ENCODE measurements at regions not wholly inside any gene's neighbourhood (a gene's known extent, or its start where the extent isn't known, plus 50 kb on each side); places are given as distances from the start of the nearest gene placed in this dataset.
A peak's percentile ranks its signal among the peaks of the same experiment; 100 is the strongest.
"Not testable (repeated sequence)": the region's sequence is repeated elsewhere in the genome, so short reads cannot be mapped to it uniquely, and the experiment has no call there.

DNA sequence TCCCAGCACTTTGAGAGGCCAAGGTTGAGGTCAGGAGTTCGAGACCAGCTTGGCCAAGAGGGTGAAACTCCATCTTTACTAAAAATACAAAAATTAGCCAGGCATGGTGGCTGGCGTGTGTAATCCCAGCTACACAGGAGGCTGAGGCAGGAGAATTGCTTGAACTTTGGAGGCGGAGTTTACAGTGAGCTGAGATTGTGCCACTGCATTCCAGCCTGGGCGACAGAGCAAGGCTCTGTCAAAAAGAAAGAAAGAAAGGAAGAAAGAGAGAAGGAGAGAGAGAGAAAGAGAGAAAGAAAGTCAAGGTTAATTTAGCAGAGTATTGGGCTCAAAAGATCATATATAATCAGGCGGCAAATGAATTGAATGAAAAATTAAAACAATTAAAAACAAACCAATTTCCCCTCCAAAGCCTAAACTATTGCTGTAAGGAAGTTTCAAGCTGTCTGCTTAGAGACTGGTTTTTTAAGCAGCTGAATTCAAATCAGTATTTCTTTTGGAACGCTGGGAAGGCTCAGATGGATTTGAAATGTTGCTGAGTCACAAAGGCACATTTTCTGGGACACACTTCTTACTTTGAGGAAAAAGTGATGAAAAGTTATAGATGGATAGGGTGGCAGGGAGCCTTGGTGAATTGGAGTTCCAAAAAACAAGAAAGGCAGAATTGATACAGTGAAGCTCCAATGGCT lies 81.3 kb upstream of the BHLHE40 start:
- no peak for DNase-seq (ENCODE audit: low read depth in 2 of 2)

DNA sequence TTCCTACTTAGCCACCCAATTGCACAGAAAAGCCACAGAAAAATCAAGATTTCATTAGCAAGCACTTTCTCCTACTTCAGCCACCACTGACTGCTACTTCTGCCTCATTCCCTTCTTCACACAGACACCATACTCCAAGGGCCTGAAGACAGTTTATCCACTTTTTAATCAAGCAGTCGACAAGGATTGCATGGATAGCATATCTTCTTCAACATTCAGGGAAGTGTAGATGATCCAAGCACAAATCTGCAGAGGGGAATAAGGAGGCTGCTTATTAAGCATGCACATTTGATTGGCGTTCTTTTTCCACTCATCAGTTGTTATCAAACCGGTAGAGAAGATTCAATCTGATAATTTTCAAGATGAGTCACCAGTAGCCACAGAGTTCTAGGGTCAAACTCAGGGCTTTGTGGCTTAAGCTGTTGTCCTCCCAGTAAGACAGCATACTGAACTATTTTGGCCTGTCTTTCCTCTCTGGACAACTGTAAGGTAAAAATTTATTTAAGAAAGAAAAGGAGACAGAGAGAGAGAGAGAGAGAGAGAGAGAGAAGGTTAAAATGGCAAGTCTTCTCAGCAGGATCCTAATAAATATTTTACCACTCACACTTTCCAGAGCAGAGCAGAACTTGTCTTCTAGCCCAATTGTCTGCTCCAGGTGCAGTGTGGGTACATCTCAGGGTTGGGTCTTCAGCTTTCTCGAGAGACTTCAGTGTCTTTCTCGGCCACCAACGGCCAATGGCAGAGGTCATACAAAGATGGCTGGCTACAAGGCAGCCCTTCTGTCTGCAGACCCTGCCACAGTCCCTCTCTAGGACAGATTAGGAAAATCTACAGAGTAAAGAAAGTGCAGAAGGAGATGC lies 80.6 kb upstream of the BHLHE40 start:
- peak in 1 of 2 donors; percentile 41 for DNase-seq (ENCODE audit: low read depth in 2 of 2)

DNA sequence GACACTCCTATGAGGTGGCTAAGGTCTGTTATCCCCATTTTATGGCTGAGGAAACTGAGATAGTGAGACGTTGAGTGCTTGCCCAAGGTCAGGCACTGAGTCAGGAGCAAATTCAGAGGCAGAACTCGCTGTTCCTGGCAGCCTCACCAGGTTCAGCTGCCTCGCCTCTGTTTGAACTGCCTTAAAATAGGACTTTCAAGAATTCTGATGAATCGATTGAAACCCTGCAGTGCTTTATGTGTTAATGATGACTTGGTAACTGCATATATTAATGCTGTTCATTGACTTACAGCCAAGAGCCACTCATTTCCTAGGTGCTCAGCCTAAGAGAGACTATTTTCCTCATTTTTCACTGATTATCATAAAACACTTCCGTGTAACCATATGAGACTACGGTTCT lies 79.5 kb upstream of the BHLHE40 start:
- no peak for DNase-seq (ENCODE audit: low read depth in 2 of 2)

DNA sequence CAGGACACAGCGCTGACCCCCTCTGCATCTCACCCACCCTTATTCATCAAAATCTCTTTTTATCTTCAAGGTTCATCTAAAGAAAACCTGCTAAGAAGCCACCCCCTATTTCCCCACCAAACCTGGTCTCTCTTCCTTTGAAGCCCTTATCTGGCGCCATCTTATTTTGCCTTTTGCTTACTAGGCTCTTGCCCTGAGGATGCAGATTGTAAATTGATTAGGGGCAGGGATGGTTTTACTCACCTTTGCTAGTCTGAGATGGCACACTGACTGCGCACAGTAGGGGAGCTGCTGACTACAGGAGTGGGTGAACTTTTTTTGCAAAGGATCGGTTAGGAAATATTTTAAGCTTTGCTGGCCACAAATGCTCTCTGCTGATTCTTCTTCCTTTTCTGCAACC lies 78.9 kb upstream of the BHLHE40 start:
- no peak for DNase-seq (ENCODE audit: low read depth in 2 of 2)

DNA sequence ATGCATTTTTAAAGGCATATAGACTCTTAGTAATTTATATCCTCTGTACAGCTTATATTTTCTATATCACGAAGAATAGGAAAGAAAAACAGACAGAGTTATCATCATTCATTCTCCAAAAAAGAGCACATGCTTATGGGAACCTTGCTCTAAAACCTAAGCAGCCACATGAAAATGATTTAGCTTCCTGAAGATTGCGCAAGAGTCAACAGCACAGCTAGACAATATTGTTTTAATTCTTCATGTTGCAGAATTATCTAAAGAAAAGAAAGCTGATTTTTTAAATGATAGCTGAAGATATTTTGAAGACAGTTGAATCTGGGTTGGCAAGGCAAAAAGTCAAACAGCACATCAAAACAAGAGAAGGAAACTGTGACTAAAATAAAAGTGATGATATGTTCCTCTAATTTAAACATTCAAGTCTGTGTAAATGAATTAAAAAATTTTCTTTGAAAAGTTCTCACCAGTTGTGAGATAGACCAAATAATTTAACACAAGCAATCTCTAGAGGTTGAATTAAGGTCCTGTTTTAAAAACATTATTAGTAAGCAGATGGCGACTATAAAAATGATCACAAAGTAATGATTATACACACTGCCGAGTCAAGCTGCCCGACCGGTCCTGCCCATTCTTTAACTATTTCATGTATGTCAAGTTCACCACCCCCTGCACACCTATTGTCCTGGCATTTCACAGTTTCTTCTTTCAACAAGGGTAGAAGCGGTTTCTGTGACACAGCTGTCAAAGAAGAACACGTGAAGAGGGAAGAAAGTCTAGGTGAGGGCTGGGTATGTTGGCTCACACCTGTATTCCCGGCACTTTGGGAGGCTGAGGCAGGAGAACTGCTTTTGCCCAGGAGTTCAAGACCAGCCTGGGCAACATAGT lies 74.2 kb upstream of the BHLHE40 start:
- DNase-seq (ENCODE audit: low read depth in 2 of 2) = peak; percentile 23 to 46

DNA sequence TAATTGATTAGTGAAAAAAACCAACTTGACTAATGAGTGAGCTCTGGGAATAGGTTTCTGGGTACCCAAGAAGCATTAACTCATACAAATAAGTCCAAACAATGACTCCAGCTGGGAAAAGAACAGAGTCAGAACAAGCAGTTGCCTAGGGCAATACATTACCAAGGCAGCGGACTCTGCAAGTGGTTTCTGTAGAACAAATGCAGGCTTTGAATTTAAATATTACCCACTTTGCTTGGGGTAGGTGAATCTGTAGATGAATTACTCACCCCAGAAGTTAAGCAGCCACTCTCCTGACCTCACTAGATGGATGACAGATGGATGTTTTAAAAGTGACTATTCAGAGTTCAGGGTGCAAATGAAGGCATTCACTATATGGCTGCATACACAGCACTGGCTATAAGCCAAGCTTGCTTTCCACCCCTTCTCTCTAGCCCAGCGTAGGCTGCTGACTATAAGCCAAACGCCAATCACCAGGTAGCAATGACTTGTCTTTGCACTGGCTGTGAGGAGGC lies 73.1 kb upstream of the BHLHE40 start:
- peak in 1 of 2 donors; percentile 34 for DNase-seq (ENCODE audit: low read depth in 2 of 2)

DNA sequence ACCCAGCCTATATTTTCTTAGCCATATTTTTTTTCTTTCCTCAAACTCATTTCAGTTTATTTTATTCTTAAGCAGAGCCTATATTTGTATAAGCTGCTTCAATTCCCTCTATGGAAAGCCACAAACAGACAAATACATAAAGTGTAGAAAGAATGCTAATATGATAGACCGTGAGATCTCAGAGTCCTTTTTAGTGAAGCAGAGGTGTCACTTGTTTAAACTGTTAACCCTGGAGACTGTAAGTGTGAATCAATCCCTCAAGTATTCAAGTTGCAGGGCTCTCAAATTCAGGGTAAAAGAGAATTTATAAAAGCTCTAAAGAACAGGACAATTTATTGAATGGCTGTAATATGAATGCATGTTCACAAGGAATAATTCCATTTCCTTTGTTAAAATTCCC lies 72.2 kb upstream of the BHLHE40 start:
- no peak for DNase-seq (ENCODE audit: low read depth in 2 of 2)

DNA sequence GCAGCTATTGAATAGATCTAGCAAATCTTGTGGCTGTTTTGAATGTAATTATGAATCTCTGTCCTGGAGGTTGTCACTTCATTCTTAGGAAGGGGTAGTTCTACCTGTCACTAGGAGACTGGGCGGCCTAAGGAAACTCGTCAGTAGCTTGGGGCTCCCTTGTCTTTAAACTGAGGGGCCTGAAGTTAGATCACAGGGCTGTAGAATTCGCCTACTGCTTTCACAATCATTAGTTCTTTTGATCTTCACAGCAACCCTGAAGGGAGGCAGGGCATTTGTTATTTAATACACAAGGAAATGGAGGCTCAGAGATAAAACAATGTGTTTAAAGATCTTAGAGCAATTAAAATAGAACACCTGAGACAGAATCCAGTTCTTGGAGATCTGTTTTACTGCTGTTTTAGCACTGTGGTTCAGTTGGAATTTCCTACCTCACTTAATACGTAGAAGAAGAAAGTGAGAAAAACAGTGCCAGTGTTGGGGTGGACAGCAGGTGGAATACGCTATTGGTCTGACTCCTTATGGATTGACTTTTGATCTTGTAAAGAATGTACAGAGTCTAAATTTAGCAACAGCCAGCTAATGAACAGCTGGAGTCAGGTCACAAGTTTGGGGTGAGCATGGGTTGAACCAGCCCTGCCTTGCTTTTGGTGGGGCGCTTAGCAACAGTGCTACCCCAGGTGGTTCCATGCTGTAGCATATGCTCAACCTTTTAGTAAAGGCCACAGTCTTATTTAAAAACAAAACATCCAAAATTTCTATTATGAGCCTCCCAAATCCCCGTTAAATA lies 71.4 kb upstream of the BHLHE40 start:
- DNase-seq (ENCODE audit: low read depth in 2 of 2) = no peak

DNA sequence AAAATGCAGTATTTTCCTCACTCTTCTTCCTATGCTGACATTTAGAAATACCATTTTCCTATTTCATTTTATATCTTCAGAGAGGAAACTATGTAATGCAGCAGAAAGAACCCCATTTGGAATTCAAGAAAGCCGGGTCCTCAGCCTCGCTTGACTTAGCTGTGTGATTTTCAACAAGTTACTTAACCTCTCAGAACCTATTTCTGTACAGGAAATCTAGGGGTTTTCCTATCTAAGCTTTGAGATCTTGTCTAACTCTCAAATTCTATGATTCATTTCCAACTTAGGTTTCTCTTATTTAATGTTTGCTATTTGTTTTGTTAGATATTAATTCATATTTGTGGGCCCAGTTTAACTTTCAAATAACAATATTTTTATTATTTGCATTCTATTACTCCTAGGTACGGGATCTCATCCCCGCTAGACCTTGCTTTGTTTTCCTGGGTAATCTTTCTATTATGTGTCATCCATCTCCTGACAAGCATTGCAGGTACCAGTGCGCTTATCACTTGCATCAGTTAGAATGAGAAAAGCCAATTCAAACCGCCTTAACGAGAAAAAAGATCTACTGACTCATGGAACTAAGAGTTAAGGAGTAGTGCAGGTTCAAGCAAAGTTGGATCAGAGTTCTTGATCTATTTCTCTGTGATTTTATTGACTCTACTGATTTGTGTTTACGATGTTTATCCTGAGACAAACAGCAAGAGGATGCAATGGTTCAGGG lies 70.6 kb upstream of the BHLHE40 start:
- no peak for DNase-seq (ENCODE audit: low read depth in 2 of 2)

DNA sequence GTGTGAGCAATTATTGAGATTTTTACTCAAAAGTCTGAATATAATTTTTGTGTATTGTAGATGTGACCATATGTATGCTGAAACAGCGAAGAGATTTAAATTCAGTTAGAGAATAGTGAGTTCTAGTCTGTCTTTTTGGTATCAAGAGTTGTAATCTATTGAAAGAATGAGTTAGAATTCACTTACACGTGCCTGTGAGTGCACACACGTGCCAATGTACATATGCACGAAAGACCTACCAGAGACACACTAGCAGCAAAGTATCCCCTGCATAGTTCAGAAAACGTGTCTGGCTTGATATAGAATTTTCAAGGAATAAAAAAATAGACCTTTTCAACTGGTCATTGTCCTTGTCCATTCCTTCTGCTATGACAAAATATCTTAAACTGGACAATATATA lies 64.8 kb upstream of the BHLHE40 start:
- no peak for DNase-seq (ENCODE audit: low read depth in 2 of 2)

DNA sequence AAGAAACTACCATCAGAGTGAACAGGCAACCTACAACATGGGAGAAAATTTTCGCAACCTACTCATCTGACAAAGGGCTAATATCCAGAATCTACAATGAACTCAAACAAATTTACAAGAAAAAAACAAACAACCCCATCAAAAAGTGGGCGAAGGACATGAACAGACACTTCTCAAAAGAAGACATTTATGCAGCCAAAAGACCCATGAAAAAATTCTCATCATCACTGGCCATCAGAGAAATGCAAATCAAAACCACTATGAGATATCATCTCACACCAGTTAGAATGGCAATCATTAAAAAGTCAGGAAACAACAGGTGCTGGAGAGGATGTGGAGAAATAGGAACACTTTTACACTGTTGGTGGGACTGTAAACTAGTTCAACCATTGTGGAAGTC lies 57.6 kb upstream of the BHLHE40 start:
- DNase-seq (ENCODE audit: low read depth in 2 of 2) = not testable (repeated sequence)

DNA sequence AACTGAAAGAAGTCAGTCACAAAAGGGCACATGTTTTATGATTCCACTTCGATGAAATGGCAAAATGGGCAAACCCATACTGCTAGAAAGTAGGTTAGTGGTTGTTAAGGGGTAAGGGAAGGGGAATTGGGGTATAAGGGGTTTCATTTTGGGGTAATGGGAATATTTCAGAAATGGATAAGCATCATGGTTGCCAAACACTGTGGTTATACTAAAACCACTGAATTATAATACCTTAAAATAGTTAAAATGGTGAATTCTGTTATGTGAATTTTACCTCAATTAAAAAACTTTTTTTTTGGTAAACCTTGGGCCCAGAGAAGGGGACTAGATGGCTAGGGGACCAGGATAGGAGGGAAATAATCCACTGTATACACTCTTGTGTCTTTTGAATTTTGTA lies 52.3 kb upstream of the BHLHE40 start:
- no peak for DNase-seq (ENCODE audit: low read depth in 2 of 2)

DNA sequence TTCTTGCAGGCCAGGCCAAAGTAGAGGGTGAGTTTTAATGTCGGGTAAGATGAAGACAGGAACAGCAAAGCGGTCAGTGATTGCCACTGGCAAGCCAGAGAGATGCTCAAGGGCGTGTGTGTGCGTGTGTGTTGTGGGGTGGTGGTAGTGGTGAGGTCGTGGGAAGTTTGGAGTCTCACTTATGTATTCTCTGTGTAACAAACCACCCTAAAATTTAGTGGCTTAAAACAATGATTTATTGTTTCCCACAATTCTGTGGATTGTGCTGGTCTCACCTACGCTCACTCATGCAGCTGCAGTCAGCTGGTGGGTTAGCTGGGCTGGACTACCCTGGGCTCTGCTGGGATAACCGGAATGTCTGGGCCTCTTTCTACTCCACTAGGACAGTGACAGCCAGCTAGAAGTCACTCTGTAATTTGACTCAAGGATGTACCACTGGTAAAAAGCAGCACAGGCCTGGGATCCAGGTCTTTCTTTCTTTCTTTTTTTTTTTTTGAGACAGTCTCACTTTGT lies 50.9 kb upstream of the BHLHE40 start:
- DNase-seq (ENCODE audit: low read depth in 2 of 2) = no peak

Data from lung microvascular endothelial cell (primary cell).